ENCODE measurements at regions not wholly inside any gene's neighbourhood (a gene's known extent, or its start where the extent isn't known, plus 50 kb on each side); places are given as distances from the start of the nearest gene placed in this dataset.

GRCh38 chr16:52727849-52728248 lies 180.9 kb upstream of the TOX3 start:
- Histone ChIP-seq H3K79me2 (ENCODE audit: control insufficient read depth, insufficient read depth, low read length) (no peaks in the 10 kb centered on the region), H3K36me3 (ENCODE audit: control insufficient read depth, insufficient read depth, low read length) (no peaks in the 10 kb centered on the region), H4K20me1 (replicated peaks; ENCODE audit: control insufficient read depth, insufficient read depth, low read length) (no peaks in the 10 kb centered on the region), H3K4me2 (ENCODE audit: insufficient read depth, low read length) (no peak overlapping the region), H3K9ac (ENCODE audit: insufficient read depth in 1 of 2, low read depth in 2 of 2, low read length in 2 of 2) (no peak overlapping the region), H3K9me1 (ENCODE audit: control insufficient read depth, insufficient read depth, low read length) (no peaks in the 10 kb centered on the region), H3K9me3 (replicated peaks; ENCODE audit: control insufficient read depth, insufficient read depth, low read depth, low read length) (no peaks in the 10 kb centered on the region), H3K27me3 (ENCODE audit: control insufficient read depth in 2 of 2, insufficient read depth in 2 of 2, low read length in 2 of 2) (no peaks in the 10 kb centered on the region), H3K27ac (ENCODE audit: extremely low read depth, low read depth, low read length) (no peak overlapping the region), H3K4me1 (replicated peaks in 1 of 2; ENCODE audit: control insufficient read depth in 2 of 2, insufficient read depth in 2 of 2, low read length in 2 of 2) (no peaks in the 10 kb centered on the region), H3K4me3 (no peak overlapping the region), H2AFZ (ENCODE audit: low read depth, low read length) (no peak overlapping the region)
- BruUV-seq (replicated peaks) = no TSS peak
- in situ Hi-C loops (cut with MboI) = no loop called here
- TF ChIP-seq AFF1 (IDR thresholded peaks at IDR 0.05; ENCODE audit: low read depth in 1 of 2, partially characterized antibody in 2 of 2) = no peak
- TF ChIP-seq, protein P1, sequence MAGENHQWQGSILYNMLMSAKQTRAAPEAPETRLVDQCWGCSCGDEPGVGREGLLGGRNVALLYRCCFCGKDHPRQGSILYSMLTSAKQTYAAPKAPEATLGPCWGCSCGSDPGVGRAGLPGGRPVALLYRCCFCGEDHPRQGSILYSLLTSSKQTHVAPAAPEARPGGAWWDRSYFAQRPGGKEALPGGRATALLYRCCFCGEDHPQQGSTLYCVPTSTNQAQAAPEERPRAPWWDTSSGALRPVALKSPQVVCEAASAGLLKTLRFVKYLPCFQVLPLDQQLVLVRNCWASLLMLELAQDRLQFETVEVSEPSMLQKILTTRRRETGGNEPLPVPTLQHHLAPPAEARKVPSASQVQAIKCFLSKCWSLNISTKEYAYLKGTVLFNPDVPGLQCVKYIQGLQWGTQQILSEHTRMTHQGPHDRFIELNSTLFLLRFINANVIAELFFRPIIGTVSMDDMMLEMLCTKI (IDR thresholded peaks at IDR 0.05; ENCODE audit: partially characterized antibody) = no peak
- TF ChIP-seq RUNX1 (IDR thresholded peaks at IDR 0.05; ENCODE audit: low read depth) = no peak
- no peak for TF ChIP-seq GTF2A2 (tag; IDR thresholded peaks at IDR 0.05)
- no peak for TF ChIP-seq NKRF (IDR thresholded peaks at IDR 0.05; ENCODE audit: borderline replicate concordance)
- TF ChIP-seq TEAD1 (CRISPR knock-in tag; IDR thresholded peaks at IDR 0.05) = no peak
- TF ChIP-seq DNMT1 (IDR thresholded peaks at IDR 0.05) = no peak
- no peak for TF ChIP-seq HDAC8 (tag; IDR thresholded peaks at IDR 0.05)
- no peak for TF ChIP-seq ZNF263 (CRISPR knock-in tag; IDR thresholded peaks at IDR 0.05; ENCODE audit: borderline replicate concordance)
- TF ChIP-seq NR2C1 (IDR thresholded peaks at IDR 0.05) = no peak
- TF ChIP-seq NR2C1 (tag; IDR thresholded peaks at IDR 0.05) = no peak
- no peak for TF ChIP-seq ZNF175 (CRISPR knock-in tag; IDR thresholded peaks at IDR 0.05; ENCODE audit: low read depth)
- no peak for TF ChIP-seq ZNF707 (CRISPR knock-in tag; conservative IDR thresholded peaks at IDR 0.05)
- no peak for TF ChIP-seq ZNF347 (CRISPR knock-in tag; IDR thresholded peaks at IDR 0.05; ENCODE audit: low read depth)
- 0% methylated on average over 4 of the region's 4 CpGs for WGBS (ENCODE audit: insufficient coverage, low coverage, missing lambda C conversion rate)
- intact Hi-C loops (cut with micrococcal nuclease) = no loop called here
- POLR2A ChIA-PET = interaction anchor here (0.6 kb wide), 1 partner anchor 159 kb away, joined by 3 read pairs; no protein-coding TSS in a partner anchor
- ATAC-seq (no peak), DNase-seq (ENCODE audit: extremely low read depth in 1 of 4, low spot score in 3 of 4) (no peak), FAIRE-seq (no peak)
- CTCF ChIA-PET (ENCODE audit: low intra/inter-chr PET ratio) = no interaction called here
